ENCODE measurements at regions not wholly inside any gene's neighbourhood (a gene's known extent, or its start where the extent isn't known, plus 50 kb on each side); places are given as distances from the start of the nearest gene placed in this dataset.

GRCh38 chr2:12934146-12934756 is 217.5 kb downstream of the TRIB2 start (continued):
- no peak for TF ChIP-seq CUX1 (IDR thresholded peaks at IDR 0.05; ENCODE audit: insufficient replicate concordance, low read depth, low read length)
- no peak for TF ChIP-seq ASH2L (IDR thresholded peaks at IDR 0.05; ENCODE audit: borderline replicate concordance, low read depth)
- TF ChIP-seq CBFB (IDR thresholded peaks at IDR 0.05; ENCODE audit: low read depth): no peak
- TF ChIP-seq RELA (IDR thresholded peaks at IDR 0.05; ENCODE audit: borderline replicate concordance, partially characterized antibody): no peak

- Histone ChIP-seq H3K36me3 (ENCODE audit: control insufficient read depth in 2 of 2, insufficient read depth in 2 of 2, low read length in 1 of 2) (no peaks in the 10 kb centered on the region), H3K4me1 (ENCODE audit: control insufficient read depth, insufficient read depth, low read length) (no peaks in the 10 kb centered on the region), H3K79me2 (ENCODE audit: control insufficient read depth, insufficient read depth, low read length) (no peaks in the 10 kb centered on the region), H3K27me3 (replicated peaks in 1 of 2; ENCODE audit: control insufficient read depth in 2 of 2, insufficient read depth in 2 of 2, low read length in 1 of 2) (no peaks in the 10 kb centered on the region; a peak in 1 of 4 replicates), H3K9me3 (replicated peaks; ENCODE audit: control insufficient read depth, insufficient read depth, low read length) (no peaks in the 10 kb centered on the region), H3K4me3 (no peak overlapping the region), H3K4me2 (ENCODE audit: control insufficient read depth, insufficient read depth) (no peak overlapping the region), H2AFZ (ENCODE audit: control insufficient read depth, low read depth, low read length) (no peak overlapping the region), H3K27ac (ENCODE audit: control insufficient read depth, insufficient read depth) (no peak overlapping the region), H4K20me1 (ENCODE audit: control insufficient read depth, insufficient read depth) (no peaks in the 10 kb centered on the region), H3K9ac (ENCODE audit: control insufficient read depth, insufficient read depth, low read length) (no peak overlapping the region)
- DNase-seq (ENCODE audit: low read depth, low spot score) (no peak), ATAC-seq (no peak), FAIRE-seq (no peak)
- SMC1A ChIA-PET (ENCODE audit: uncharacterized antibody, unreplicated experiment): no interaction called here
- WGBS (ENCODE audit: insufficient coverage, insufficient replicate concordance, low lambda C conversion rate, missing lambda C conversion rate): 61% methylated on average over 2 of the region's 2 CpGs
- in situ Hi-C loops (cut with MboI) (no loop called here), intact Hi-C loops (cut with micrococcal nuclease; ENCODE audit: unreplicated experiment) (no loop called here)
- no TSS peak for BruUV-seq (replicated peaks)
- POLR2A ChIA-PET: no interaction called here
- RAD21 ChIA-PET (ENCODE audit: unreplicated experiment): no interaction called here
- CTCF ChIA-PET: interaction anchor here (0.9 kb wide), 1 partner anchor 32 kb away, joined by 3 read pairs; no protein-coding TSS in a partner anchor
- TF ChIP-seq NBN (IDR thresholded peaks at IDR 0.05) (no peak), BCLAF1 (IDR thresholded peaks at IDR 0.05) (no peak), KDM1A (IDR thresholded peaks at IDR 0.05; ENCODE audit: borderline replicate concordance) (no peak), ZZZ3 (IDR thresholded peaks at IDR 0.05; ENCODE audit: control insufficient read depth, insufficient read length, low read depth) (no peak), PBX3 (IDR thresholded peaks at IDR 0.05; ENCODE audit: insufficient replicate concordance, low read depth, low read length) (no peak), ATF2 (IDR thresholded peaks at IDR 0.05; ENCODE audit: low read length) (no peak)
Observed at GRCh38 chr2:12935222-12935621, 218.5 kb downstream of the TRIB2 start.
